OCI-LY1 (cell line): ENCODE measurements at regions not wholly inside any gene's neighbourhood (a gene's known extent, or its start where the extent isn't known, plus 50 kb on each side); places are given as distances from the start of the nearest gene placed in this dataset.

Experiments used
- CTCF ChIP-seq: fragments of 200-600 bp; sonication (generic), shearing (Covaris generic); IDR thresholded peaks from 2 replicates; pipeline ENCODE4 v1.5.1; 2017; ENCODE audit warnings: mild to moderate bottlenecking, antibody characterized with exemption, low read length, moderate library complexity, mixed read lengths
- EZH2 ChIP-seq: fragments of 200-600 bp; sonication (generic), shearing (Covaris generic); IDR thresholded peaks from 2 replicates; pipeline ENCODE4 v1.8.0; 2017; ENCODE audit warnings: borderline replicate concordance, mixed run types, mild to moderate bottlenecking, antibody characterized with exemption, low read length, moderate library complexity, mixed read lengths

GRCh38 chr5:56680731-56681130 is 134.6 kb upstream of the MAP3K1 start:
- TF ChIP-seq CTCF (no peak), EZH2 (no peak)
